ENCODE measurements at regions not wholly inside any gene's neighbourhood (a gene's known extent, or its start where the extent isn't known, plus 50 kb on each side); places are given as distances from the start of the nearest gene placed in this dataset.

GRCh38 chrX:15983034-15983433 is 128.4 kb upstream of the AP1S2 start:
- DNase-seq (ENCODE audit: insufficient read length, low spot score) (no peak), FAIRE-seq (no peak)
- no peak for TF ChIP-seq CTCF (IDR thresholded peaks at IDR 0.05; ENCODE audit: insufficient read depth, missing control alignments)

- no peak for FAIRE-seq
- TF ChIP-seq CTCF (IDR thresholded peaks at IDR 0.05; ENCODE audit: insufficient read depth, missing control alignments), result no peak
- no peak for DNase-seq (ENCODE audit: insufficient read length, low spot score)
These were observed 123.0 kb upstream of the AP1S2 start for GRCh38 chrX:15977644-15978043.

- DNase-seq (ENCODE audit: insufficient read length, low spot score) (no peak), FAIRE-seq (no peak)
- no peak for TF ChIP-seq CTCF (IDR thresholded peaks at IDR 0.05; ENCODE audit: insufficient read depth, missing control alignments)
These were observed 121.8 kb upstream of the AP1S2 start for GRCh38 chrX:15976396-15976795.

GRCh38 chrX:15973946-15974345 is 119.3 kb upstream of the AP1S2 start:
- DNase-seq (ENCODE audit: insufficient read length, low spot score) (no peak), FAIRE-seq (no peak)
- TF ChIP-seq CTCF (IDR thresholded peaks at IDR 0.05; ENCODE audit: insufficient read depth, missing control alignments), result no peak

- DNase-seq (ENCODE audit: insufficient read length, low spot score), result no peak
- TF ChIP-seq CTCF (IDR thresholded peaks at IDR 0.05; ENCODE audit: insufficient read depth, missing control alignments), result peak; percentile 16
- no peak for FAIRE-seq
These were observed 118.7 kb upstream of the AP1S2 start for GRCh38 chrX:15973299-15973698.

- TF ChIP-seq CTCF (IDR thresholded peaks at IDR 0.05; ENCODE audit: insufficient read depth, missing control alignments), result no peak
- DNase-seq (ENCODE audit: insufficient read length, low spot score), result no peak
- no peak for FAIRE-seq
These were observed 117.1 kb upstream of the AP1S2 start for GRCh38 chrX:15971696-15972095.

GRCh38 chrX:15963858-15964257 is 109.2 kb upstream of the AP1S2 start:
- no peak for TF ChIP-seq CTCF (IDR thresholded peaks at IDR 0.05; ENCODE audit: insufficient read depth, missing control alignments)
- FAIRE-seq, result no peak
- no peak for DNase-seq (ENCODE audit: insufficient read length, low spot score)
